H1 (cell line): ENCODE measurements at regions not wholly inside any gene's neighbourhood (a gene's known extent, or its start where the extent isn't known, plus 50 kb on each side); places are given as distances from the start of the nearest gene placed in this dataset.

Source experiments
- CTCF ChIA-PET: fragments of 300-600 bp; sonication (Branson Sonifier 250); formaldehyde crosslinking; loops from one replicate; lab custom pipeline; 2021; ENCODE audit not compliant: partially characterized antibody; lab: Charles Lee
- POLR2A ChIA-PET: fragments of 300-600 bp; sonication (Branson Sonifier 250); formaldehyde crosslinking; loops from one replicate; lab custom pipeline; 2021; ENCODE audit warnings: inconsistent platforms; ENCODE audit not compliant: partially characterized antibody; lab: Charles Lee
- DNase-seq, 2 experiments: peaks; one replicate each; pipeline versions ENCODE4 v3.0.0 to v3.0.0-alpha.2; 2010 to 2022; ENCODE audit warnings: low spot score in 2 of 2, low read depth in 1 of 2, mixed read lengths in 1 of 2
- FAIRE-seq: peaks from 2 replicates; lab custom pipeline; 2011; peaks lifted over from hg19 to GRCh38; lab: Jason Lieb, UNC
- H2AFZ ChIP-seq: 2 replicates; pipeline ENCODE4 v1.8.1; 2012; ENCODE audit warnings: low read length, inconsistent platforms
- H2AK5ac ChIP-seq: 2 replicates; pipeline ENCODE4 v1.6.1; 2013; ENCODE audit warnings: low read depth, low read length
- H2BK120ac ChIP-seq: replicated peaks from 2 replicates; pipeline ENCODE3; 2013; ENCODE audit warnings: low read depth, low read length, inconsistent platforms
- H2BK12ac ChIP-seq: 2 replicates; pipeline ENCODE4 v1.6.1; 2013; ENCODE audit warnings: low read depth, low read length
- H2BK15ac ChIP-seq: 2 replicates; pipeline ENCODE4 v1.6.1; 2013; ENCODE audit warnings: low read length
- H2BK20ac ChIP-seq: 2 replicates; pipeline ENCODE4 v1.6.1; 2013; ENCODE audit warnings: low read length
- H2BK5ac ChIP-seq: 2 replicates; pipeline ENCODE4 v1.6.1; 2013; ENCODE audit warnings: low read depth, low read length
- H3K14ac ChIP-seq: 2 replicates; pipeline ENCODE4 v1.6.1; 2013; ENCODE audit warnings: inconsistent platforms; ENCODE audit not compliant: insufficient read length
- H3K18ac ChIP-seq: 2 replicates; pipeline ENCODE4 v1.6.1; 2013; ENCODE audit warnings: low read length; ENCODE audit errors: extremely low read depth
- H3K23ac ChIP-seq: 2 replicates; pipeline ENCODE4 v1.6.1; 2013; ENCODE audit warnings: inconsistent platforms; ENCODE audit not compliant: insufficient read length
- H3K23me2 ChIP-seq: 2 replicates; pipeline ENCODE4 v1.6.1; 2013; ENCODE audit warnings: low read depth, low read length
- H3K27ac ChIP-seq: 2 replicates; pipeline ENCODE4 v1.6.1; 2011; ENCODE audit warnings: low read depth, low read length, inconsistent platforms
- H3K27me3 ChIP-seq, 4 experiments: replicated peaks in 1 of 4; 1 replicate in 1 of 4; 2 replicates in 3 of 4; pipeline versions ENCODE4 v1.6.1 to v1.8.1; 2011 to 2013; ENCODE audit warnings: low read length in 3 of 4, mild to moderate bottlenecking in 3 of 4, inconsistent platforms in 2 of 4, mixed read lengths in 2 of 4, moderate library complexity in 1 of 4; ENCODE audit not compliant: control insufficient read depth in 3 of 4, insufficient read depth in 3 of 4; ENCODE audit errors: extremely low read depth in 1 of 4
- H3K36me3 ChIP-seq, 4 experiments: 2 replicates each; pipeline versions ENCODE4 v1.6.1 to v1.8.1; 2011 to 2013; ENCODE audit warnings: mild to moderate bottlenecking in 4 of 4, low read length in 3 of 4, moderate library complexity in 2 of 4, control low read depth in 1 of 4, inconsistent platforms in 1 of 4; ENCODE audit not compliant: insufficient read depth in 4 of 4, control insufficient read depth in 2 of 4
- H3K4ac ChIP-seq: replicated peaks from 2 replicates; pipeline ENCODE3; 2013; ENCODE audit warnings: low read length, low read depth, mixed read lengths, inconsistent platforms; ENCODE audit not compliant: insufficient read length
- H3K4me1 ChIP-seq, 4 experiments: replicated peaks in 1 of 4; 1 replicate in 1 of 4; 2 replicates in 3 of 4; pipeline versions ENCODE4 v1.6.1 to v1.8.1; 2011 to 2013; ENCODE audit warnings: low read length in 3 of 4, inconsistent platforms in 2 of 4, mixed read lengths in 1 of 4; ENCODE audit not compliant: insufficient read depth in 4 of 4, control insufficient read depth in 3 of 4
- H3K4me2 ChIP-seq, 2 experiments: 2 replicates each; pipeline versions ENCODE4 v1.6.1 to v1.8.1; 2011 to 2013; ENCODE audit warnings: low read depth in 2 of 2, low read length in 2 of 2, control low read depth in 1 of 2, inconsistent platforms in 1 of 2, mild to moderate bottlenecking in 1 of 2; ENCODE audit not compliant: insufficient read depth in 1 of 2
- H3K4me3 ChIP-seq, 4 experiments: fragments of 200-600, 300-600 bp in 1 of 4; sonication (generic), shearing (Covaris generic), sonication (Bioruptor Twin) in 1 of 4; 2 replicates each; pipeline versions ENCODE4 v1.5.1 to v1.8.1; 2011 to 2016; ENCODE audit warnings: low read length in 4 of 4, low read depth in 3 of 4, control low read depth in 2 of 4, inconsistent platforms in 2 of 4, mild to moderate bottlenecking in 2 of 4, mixed read lengths in 1 of 4, moderate library complexity in 1 of 4; ENCODE audit not compliant: insufficient read depth in 2 of 4; ENCODE audit errors: extremely low read depth in 1 of 4
- H3K56ac ChIP-seq: replicated peaks from 2 replicates; pipeline ENCODE3; 2013; ENCODE audit warnings: low read depth, mild to moderate bottlenecking, mixed read lengths, low read length, inconsistent platforms; ENCODE audit not compliant: insufficient read length
- H3K79me1 ChIP-seq: 2 replicates; pipeline ENCODE4 v1.6.1; 2013; ENCODE audit warnings: low read depth, low read length, control low read depth
- H3K79me2 ChIP-seq, 2 experiments: 2 replicates each; pipeline versions ENCODE4 v1.6.1 to v1.8.1; 2012 to 2013; ENCODE audit warnings: low read length in 2 of 2, mild to moderate bottlenecking in 2 of 2, inconsistent platforms in 1 of 2; ENCODE audit not compliant: insufficient read depth in 2 of 2, control insufficient read depth in 1 of 2
- H3K9ac ChIP-seq, 4 experiments: replicated peaks in 1 of 4; 1 replicate in 1 of 4; 2 replicates in 3 of 4; pipeline versions ENCODE4 v1.6.1 to v1.8.1; 2011 to 2013; ENCODE audit warnings: low read depth in 3 of 4, low read length in 3 of 4, control low read depth in 2 of 4, mild to moderate bottlenecking in 2 of 4, moderate library complexity in 2 of 4, inconsistent platforms in 1 of 4; ENCODE audit errors: extremely low read depth in 1 of 4
- H3K9me3 ChIP-seq, 2 experiments: 2 replicates each; pipeline versions ENCODE4 v1.6.1 to v1.8.1; 2012 to 2013; ENCODE audit warnings: mild to moderate bottlenecking in 2 of 2, moderate library complexity in 2 of 2, control low read depth in 1 of 2, inconsistent platforms in 1 of 2, low read depth in 1 of 2, low read length in 1 of 2, mixed read lengths in 1 of 2; ENCODE audit not compliant: insufficient read depth in 2 of 2
- H4K20me1 ChIP-seq, 2 experiments: replicated peaks in 1 of 2; 2 replicates each; pipeline versions ENCODE3 to v1.8.1; 2011 to 2013; ENCODE audit warnings: inconsistent platforms in 2 of 2, low read length in 2 of 2, mild to moderate bottlenecking in 1 of 2; ENCODE audit not compliant: insufficient read depth in 2 of 2, control insufficient read depth in 1 of 2
- H4K5ac ChIP-seq: 2 replicates; pipeline ENCODE4 v1.6.1; 2013; ENCODE audit warnings: low read length, low read depth, mixed read lengths, inconsistent platforms; ENCODE audit not compliant: insufficient read length
- H4K8ac ChIP-seq: 2 replicates; pipeline ENCODE4 v1.8.0; 2013; ENCODE audit warnings: mild to moderate bottlenecking, moderate library complexity, low read length, inconsistent platforms; ENCODE audit not compliant: insufficient read depth; ENCODE audit errors: extremely low read depth
- H4K91ac ChIP-seq: replicated peaks from 2 replicates; pipeline ENCODE3; 2013; ENCODE audit warnings: low read length, mixed read lengths, inconsistent platforms; ENCODE audit not compliant: insufficient read length
- GABPA ChIP-seq: IDR thresholded peaks from 2 replicates; pipeline ENCODE4 v1.6.1; 2011; ENCODE audit warnings: mild to moderate bottlenecking, low read length, moderate library complexity, borderline replicate concordance; ENCODE audit not compliant: insufficient read depth
- SUZ12 ChIP-seq: fragments of 200-600 bp; sonication (generic); IDR thresholded peaks from 2 replicates; pipeline ENCODE4 v1.6.1; 2012; ENCODE audit warnings: mild to moderate bottlenecking, inconsistent platforms, low read length, moderate library complexity, mixed read lengths
- TEAD4 ChIP-seq: IDR thresholded peaks from 2 replicates; pipeline ENCODE4 v1.6.1; 2012; ENCODE audit warnings: low read depth, low read length, inconsistent platforms, mixed read lengths
- WGBS, 2 experiments: shearing (Covaris generic) in 1 of 2; methylation state at CpG; one replicate each; pipeline versions ENCODE4 v1.1.6 to v1.1.7; 2013 to 2015; ENCODE audit warnings: low lambda C conversion rate in 2 of 2, mixed read lengths in 2 of 2, inconsistent platforms in 1 of 2, low coverage in 1 of 2, missing lambda C conversion rate in 1 of 2; ENCODE audit not compliant: insufficient replicate concordance in 2 of 2, insufficient coverage in 1 of 2, insufficient read length in 1 of 2; ENCODE audit errors: extremely low coverage in 1 of 2, missing lambda C conversion rate in 1 of 2; 5-methylcytosine and 5-hydroxymethylcytosine counted together

DNA sequence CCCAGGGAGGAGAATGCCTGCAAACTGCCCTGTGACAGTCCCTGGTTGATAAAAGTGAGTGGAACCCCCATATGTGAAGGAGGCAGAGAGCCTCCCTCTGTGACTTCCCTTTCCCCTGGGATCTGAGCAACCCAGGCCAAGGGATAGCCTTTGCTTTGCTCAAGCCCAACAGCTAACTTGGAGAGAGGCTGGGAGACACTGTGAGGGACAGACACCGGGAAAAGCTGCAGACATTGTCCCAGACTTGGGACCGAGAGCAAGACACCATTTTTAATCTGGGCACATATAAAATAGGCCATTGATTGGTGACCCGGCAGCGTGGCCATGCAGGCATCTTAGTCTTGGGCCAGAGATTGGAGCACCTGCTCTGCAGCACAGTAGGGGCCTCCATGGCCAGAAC is 96.1 kb upstream of the SALL3 start:
- ChIA-PET CTCF (interaction anchor here (0.6 to 3.4 kb wide), 6 partner anchors 9 to 378 kb away, joined by 3 to 21 read pairs (median 4); no protein-coding TSS in a partner anchor), POLR2A (interaction anchor here (0.6 kb wide), 1 partner anchor 103 kb away, joined by 3 read pairs; no protein-coding TSS in a partner anchor)
- Histone ChIP-seq H3K36me3 (no peaks in the 10 kb centered on the region), H3K9me3 (peaks cover 2 to 12% of the 10 kb centered on the region in 2 experiments; a peak in 2 of 4 replicates), H2BK20ac (no peak overlapping the region), H2AK5ac (no peak overlapping the region), H2BK120ac (no peak overlapping the region), H3K14ac (no peak overlapping the region), H2BK15ac (no peak overlapping the region), H3K23me2 (no peaks in the 10 kb centered on the region), H4K5ac (no peak overlapping the region), H4K20me1 (no peaks in the 10 kb centered on the region), H2BK12ac (no peak overlapping the region), H3K27ac (no peak overlapping the region), H2BK5ac (no peak overlapping the region), H3K18ac (no peak overlapping the region), H4K8ac (no peak overlapping the region), H3K4me3 (no peak overlapping the region), H3K79me1 (no peaks in the 10 kb centered on the region), H3K56ac (no peak overlapping the region), H3K27me3 (no peaks in the 10 kb centered on the region; a peak in 1 of 7 replicates), H3K79me2 (no peaks in the 10 kb centered on the region), H3K23ac (no peak overlapping the region), H3K4ac (no peak overlapping the region), H3K4me1 (no peaks in the 10 kb centered on the region), H4K91ac (no peak overlapping the region), H2AFZ (no peak overlapping the region), H3K9ac (no peak overlapping the region), H3K4me2 (no peak overlapping the region)
- DNase-seq (no peak), FAIRE-seq (no peak)
- 79% methylated on average over 4 of the region's 4 CpGs; no CpG with 5 or more reads in 1 of the 2 experiments for WGBS, 2 experiments
- TF ChIP-seq TEAD4 (no peak), GABPA (no peak), SUZ12 (no peak)
